ENCODE measurements at regions not wholly inside any gene's neighbourhood (a gene's known extent, or its start where the extent isn't known, plus 50 kb on each side); places are given as distances from the start of the nearest gene placed in this dataset.
A peak's percentile ranks its signal among the peaks of the same experiment; 100 is the strongest.

DNA sequence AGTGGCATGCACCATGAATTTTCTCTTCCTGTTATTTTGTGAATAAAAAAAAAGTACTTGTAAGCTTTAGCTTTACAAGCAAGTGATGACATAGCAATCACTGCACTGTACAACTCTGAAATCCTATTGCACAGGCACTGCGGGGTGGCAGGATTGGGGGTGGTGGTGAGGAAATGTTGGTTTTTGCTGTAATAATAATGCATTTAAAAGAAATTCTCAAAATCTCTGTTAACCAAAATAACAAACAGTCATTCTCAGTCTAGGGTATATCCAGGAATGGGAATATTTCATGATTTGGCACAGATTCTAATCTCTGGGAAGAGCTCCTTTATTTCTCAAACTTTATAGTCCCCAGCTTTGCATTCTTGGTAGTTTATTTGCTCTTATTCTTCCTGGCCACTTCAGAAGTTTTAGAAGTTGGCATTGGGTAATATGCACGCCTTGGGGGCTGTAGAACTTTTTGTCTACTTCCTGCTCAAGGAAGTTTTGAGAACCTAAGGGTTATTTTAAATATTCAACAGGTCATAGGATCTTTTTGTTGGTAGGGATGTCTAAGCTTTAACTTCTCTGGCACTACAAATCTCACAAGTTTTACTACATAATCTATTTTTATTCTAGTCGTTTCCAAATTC lies 353.0 kb upstream of the KLF12 start:
- DNase-seq, result no peak

DNA sequence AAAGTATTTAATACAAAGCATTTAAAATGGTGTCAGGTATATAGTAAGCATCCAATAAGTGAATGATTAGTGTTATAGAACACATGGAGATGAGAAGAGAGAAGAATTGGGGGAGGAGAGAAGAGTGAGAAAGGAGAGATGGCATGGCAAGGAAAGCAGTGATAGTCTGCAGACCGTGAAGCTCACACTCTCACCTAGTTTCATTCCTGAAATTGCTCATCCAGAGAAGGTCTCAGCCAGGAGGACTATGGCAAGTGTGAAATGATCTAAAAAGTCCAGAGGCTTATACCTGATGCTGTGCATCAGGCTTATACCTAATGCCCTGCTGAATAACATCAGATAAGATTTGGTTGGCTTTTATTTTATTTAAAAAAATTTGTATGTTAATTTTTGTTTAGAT lies 351.6 kb upstream of the KLF12 start:
- no peak for DNase-seq

DNA sequence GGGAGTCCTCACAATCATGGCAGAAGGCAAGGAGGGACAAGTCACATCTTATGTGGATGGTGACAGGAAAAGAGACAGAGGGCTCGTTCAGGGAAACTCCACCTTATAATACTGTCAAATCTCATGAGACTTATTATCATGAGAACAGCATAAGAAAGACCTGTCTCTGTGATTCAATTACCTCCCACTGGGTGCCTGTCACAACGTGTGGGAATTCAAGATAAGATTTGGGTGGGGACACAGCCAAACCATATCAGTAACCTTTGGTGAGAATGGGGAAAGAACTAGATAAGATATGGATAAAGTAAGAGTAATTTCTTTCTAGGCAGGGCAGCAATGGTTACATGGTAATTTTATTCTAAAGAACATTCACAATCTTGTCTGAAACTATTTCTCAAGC lies 344.9 kb upstream of the KLF12 start:
- no peak for DNase-seq

DNA sequence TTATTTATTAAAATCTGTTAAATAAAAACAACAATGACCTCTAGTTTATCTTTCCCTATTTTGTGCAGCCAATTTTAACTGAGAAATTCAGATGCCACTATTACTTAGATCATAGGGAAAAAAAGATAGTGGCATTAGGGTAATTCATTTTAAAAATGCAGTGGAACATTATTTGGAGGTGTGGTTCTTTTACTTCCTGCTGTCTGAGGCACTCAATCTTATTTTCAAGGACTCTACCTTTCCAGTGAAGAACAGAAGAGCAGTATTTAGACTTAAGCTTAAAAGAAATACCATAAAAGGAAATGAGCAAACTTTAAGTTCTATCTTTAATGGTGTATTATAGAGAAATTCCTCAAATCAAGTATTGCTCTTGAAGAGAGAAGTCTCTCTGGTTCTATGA lies 342.6 kb upstream of the KLF12 start:
- no peak for DNase-seq

DNA sequence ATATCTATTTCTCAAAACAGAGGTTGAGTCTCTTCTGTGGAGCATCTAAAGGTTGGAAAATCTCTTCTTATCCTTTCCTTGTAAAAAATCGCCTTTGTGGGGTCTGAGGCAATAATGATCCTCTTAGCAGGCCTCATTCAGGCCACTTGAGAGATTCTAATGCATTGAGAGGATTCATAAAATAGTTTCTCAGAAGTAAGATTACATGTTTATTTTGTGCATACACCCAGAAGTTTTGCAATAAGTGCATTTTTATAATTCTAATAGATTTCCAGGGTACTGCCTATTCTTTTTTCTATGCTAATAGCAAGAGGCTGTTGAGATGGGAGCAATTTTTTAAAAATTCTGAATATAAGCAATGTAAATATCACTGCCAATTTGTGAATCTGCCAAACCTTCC lies 342.2 kb upstream of the KLF12 start:
- no peak for DNase-seq

DNA sequence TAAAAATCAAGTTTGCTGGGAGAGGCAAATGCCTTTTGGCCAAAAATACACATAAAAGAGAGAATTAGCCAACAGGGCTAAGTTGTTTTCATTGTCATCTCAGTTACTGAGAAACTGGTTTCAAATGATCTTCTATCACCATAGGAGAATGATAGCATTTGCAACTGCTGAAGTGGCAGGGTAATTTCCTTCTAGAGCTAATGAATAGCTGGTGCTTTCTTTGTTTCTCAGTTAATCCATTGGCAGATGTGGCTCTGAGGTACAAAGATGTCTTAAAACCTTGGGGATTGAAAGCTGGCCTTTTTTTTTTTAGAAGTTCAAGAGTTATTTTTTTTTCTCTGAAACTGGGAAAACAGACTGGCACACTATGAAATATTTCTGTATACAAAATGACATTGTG lies 332.7 kb upstream of the KLF12 start:
- DNase-seq, result no peak

DNA sequence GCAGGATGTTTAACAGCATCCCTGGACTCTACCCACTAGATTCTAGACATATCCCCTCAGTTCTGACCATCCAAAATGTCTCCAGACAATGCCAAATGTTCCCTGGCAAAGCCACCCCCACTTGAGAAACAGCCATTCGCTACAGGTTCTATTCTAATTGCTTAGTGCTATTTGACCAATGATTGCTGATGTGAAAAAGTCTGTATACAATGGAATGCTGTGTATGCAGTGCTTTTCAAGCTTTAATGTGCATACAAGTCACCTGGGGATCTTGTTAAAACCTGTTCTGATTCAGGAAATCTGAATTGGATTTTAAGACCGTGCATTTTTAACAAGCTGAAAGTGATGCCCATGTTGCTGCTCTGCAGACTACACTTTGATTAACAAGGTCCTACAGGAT lies 331.8 kb upstream of the KLF12 start:
- no peak for DNase-seq

DNA sequence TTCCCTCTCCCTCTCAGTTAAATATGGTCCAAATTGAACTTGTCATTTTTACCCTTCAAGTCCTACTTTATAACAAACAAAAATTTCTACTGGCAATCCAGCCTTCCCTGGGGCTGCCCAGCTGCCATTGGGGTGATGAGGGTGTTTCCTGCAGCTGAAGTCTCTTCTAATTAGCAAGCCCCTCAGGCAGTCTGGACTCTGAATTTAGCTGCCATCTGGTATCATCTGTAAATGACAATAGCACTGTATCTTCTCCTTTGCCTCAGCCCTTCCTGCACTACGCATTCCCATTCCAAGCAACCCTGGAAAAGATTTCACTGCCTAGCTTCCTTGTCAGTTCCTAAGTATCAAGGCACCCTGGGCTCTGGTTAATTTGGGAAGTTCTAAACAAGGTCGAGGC lies 331.1 kb upstream of the KLF12 start:
- no peak for DNase-seq

DNA sequence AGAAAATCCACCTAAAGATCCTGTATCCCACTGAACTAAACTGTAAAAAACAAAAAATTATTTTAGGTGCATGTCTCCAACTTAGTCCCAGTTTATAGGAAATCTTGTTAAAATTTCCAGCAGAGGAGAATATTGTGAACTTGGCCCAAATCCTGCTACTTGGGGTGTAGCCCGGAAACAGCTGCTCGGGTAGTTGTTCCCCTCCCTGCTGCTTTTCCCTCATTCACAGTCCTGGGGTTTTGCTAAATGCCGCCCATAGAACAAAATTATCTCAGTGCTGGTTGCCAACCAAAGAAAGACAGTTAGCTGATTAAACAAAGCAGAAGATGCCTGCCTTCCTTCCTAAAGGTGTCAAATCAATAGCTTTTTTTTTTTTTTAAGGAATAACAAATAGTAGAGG lies 330.5 kb upstream of the KLF12 start:
- peak; percentile 21 to 77 (median 71) for DNase-seq

DNA sequence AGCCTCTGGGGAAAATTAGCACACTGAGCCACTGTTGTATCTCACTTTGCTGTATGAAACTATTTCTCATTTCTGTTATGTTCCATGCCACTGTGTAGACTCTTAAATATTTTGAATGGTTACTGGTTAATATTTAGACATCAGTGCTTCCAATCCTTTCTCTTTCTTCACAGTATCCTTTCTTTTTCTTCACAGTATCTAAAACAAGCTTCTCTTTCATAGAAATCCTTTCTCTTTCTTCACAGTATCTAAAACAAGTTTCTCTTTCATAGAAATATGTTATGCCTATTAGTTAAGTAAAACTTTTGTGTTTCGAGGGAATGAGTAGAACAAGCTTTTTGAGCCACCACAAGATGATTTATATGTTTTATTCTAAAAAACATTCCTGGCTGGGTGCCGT lies 326.8 kb upstream of the KLF12 start:
- no peak for DNase-seq

DNA sequence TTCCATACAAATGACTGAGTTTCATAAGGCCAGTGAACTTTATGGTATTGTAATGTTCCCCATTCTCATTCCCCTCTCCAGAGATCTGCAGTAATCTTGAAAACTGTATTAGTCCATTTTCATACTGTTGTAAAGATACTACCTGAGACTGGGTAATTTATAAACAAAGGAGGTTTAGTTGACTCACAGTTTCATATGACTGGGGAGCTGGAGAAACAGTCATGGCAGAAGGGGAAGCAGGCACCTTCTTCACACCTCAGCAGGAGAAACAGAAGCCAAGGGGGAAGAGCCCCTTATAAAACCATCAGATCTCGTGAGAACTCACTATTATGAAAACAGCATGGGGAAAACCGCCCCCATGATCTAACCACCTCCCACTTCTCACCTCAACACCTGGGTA lies 318.7 kb upstream of the KLF12 start:
- no peak for DNase-seq

DNA sequence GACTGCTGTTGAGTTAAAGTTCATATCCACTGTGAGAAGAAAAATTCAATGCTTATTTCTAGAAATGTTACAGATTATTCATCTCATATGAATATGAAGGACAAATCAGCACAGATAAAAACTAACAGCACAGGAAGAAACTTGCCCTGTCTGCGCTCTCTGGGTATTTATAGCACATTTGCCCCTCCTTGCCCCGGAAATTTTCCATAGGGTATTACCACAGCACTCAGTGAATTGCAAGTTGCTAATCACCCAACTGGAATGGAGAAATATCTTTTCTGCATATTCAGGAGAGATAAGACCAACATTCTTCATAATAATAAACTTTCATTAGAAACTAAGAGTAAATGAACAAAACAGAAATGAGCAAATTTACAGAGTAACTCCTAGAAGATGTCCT lies 318.0 kb upstream of the KLF12 start:
- DNase-seq, result no peak

DNA sequence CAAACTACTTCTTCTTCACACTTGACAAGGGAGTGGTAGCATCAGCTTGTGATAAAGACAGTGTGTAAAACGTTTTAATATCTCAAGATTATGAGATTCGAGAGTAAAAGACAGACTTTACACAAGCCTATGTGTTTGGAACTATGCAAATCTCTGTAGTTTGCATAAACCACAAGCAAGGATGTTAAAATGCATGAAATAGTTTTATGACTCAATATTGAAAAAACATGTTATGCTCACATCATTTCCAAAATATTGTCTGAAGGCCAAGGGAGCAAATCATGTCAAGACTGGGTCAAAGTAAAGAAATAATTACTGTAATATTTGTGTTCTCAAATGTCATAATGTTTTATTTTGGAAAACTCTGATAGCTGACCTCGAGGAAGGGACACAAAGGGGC lies 316.8 kb upstream of the KLF12 start:
- DNase-seq, result peak in 2 of 3 donors; percentile 32 to 36

DNA sequence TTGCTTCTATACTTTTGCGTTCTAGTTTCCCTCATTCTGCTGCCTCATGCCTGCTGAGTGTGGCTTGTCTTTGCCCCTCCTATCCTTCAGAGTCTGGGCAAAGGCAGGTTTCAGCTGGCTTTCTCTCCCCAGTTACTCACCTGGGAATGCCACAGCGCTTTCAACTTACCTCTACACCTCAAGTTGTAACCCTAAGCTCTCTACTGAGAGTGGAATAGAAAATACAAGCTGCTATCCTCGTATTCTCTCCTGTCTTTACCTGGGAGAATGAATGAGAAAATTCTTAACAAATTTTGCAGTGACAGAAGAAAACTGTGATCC lies 316.3 kb upstream of the KLF12 start:
- no peak for DNase-seq

DNA sequence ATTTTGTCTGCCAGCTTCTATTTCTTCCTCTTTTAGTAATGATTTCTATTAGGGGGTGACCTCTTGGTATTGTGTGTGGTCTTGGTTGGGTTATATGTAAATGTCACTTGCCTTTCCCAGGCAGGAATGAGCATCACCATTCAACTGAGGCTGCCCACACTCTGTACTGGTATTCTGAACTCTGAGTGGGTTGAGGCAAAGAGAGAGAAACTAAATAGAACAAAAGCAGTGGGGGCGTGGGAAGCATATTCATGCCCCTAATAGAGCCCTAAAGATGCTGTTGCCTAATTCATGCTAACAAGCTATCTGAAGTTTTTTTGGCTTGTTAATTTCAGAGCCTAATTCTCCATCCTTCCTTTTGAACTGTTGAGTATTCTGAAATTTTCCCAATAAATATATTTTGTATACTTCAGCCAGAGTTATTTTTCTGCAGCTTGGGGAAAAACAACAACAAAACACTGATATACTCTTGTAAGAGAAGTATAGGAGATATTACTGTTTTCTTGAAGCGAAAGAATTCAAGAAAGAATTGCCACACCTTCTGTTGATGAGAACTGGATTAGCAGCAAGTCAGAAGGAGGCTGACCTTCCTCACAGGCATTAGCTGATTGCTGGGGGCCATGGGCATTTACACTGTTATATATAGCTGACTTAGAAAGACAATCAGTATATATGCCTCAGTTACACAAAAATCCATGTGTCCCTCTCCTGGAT lies 315.8 kb upstream of the KLF12 start:
- DNase-seq, result no peak

DNA sequence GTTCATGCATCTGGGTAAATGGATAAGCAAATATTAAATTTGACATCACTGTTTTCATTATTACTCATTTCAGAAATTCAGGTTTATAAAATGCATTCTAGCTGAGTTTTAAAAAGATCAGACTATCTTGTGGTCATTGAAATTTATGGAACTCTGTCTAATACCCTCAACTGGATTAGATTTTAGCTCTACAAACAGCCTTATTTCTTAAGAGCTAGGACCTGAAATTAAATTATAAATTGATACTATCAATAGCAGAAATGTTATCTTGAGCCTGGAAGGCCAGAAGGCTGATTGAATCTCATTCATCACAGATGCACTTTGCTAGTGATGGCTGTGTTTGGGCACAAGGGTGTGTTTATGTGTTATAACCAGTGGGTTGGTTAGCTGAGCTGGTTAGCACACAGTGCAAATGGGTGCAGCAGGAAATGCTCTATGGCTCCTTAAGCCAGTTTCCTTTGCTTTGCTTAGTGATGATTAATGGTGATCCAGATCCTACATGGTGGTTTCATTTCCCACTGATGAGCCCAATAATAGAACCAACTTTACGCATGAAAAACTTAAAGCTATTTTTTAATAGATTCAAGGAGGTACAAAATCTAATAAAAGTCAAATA lies 310.8 kb upstream of the KLF12 start:
- DNase-seq, result no peak

DNA sequence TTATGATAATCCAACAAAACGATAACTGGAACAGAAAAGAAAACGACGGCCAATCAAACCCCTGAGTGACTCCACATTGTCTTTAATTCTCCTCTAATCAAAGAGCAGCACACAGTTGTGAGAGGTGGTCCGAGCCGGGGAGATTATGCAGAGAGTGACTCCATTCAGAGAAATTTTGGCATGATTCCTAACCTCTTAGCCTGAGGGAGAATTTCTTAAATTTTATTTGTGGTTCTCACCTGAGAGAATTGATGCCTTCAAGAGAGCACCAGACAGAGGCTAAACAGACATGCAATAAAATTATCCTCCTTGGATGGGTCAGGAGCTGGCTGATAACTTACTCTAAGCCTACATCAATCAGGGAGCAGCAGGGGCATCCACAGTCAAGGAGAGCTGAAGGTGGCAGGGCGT lies 310.0 kb upstream of the KLF12 start:
- no peak for DNase-seq

DNA sequence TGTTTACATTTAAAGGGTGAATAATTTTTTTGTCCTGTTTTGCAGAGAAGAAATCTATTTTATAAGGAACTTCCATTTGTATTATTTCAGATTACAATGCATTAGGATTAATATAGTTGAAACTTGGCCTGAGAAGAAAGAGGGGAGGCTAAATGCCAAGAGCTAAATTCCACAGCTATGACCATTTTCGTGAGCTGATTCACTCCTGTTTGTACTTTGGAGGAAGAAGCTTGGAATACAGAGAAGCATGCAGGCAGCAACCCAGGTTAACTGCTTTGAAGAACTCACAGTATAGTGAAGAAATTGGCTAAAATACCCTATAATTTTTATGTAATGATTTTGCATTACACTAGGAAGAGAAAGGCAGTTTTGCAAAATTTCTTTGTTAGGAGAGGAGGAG lies 309.4 kb upstream of the KLF12 start:
- DNase-seq, result peak; percentile 80 to 89 (median 85)

DNA sequence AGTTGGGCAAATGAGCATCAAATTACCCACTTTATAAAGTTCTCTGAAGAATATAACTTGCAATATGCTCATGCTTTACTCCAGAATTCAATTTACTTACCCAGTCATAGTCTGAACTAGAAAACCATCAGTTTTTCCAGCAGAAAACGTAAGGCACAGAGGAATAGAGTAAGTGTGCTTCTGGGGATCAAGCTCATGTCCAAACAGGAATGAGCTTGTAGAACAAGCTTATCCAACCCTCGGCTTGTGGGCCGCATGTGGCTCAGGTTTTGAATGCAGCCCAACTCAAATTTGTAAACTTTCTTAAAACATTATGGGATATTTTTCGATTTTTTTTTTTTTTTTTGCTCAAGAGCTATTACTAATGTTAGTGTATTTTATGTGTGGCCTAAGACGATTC lies 308.5 kb upstream of the KLF12 start:
- no peak for DNase-seq

DNA sequence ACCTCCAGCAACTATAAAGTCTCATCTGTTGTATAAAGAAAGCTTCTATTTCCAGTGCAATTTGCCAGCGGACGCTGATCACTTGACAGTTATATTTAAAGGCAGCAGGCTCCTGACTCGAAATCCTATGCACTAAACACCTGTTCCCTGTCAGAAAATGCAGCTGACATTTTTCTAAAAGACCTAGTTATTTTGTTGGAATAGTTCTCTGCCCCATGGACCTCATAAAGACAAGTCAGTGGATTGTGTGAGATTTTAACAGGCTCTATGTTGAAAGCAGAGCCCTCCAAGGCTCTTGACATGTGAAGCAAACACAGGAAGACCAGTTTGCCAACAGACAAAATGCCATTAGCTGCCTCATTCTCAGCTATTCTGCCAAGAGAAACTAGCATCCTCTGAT lies 304.7 kb upstream of the KLF12 start:
- peak in 1 of 3 donors; percentile 39 for DNase-seq

DNA sequence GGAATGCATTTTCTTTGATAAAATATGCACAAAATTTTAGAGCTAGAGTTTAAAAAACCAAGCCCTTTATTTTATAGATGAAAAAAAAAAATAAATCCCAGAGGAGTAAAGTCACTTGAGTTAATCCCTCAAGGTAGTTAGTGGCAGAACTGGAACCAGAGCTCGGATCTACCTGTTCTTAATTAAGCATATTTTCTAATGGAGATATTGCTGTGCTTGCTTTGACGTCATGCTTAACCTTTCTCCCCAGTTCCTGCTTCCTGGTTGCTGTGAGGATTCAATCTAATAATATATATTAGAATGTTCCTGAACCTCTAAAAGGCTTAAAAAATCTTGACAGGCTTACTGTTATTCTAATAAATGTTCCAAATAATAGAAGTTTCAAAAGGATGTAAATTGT lies 300.6 kb upstream of the KLF12 start:
- no peak for DNase-seq

DNA sequence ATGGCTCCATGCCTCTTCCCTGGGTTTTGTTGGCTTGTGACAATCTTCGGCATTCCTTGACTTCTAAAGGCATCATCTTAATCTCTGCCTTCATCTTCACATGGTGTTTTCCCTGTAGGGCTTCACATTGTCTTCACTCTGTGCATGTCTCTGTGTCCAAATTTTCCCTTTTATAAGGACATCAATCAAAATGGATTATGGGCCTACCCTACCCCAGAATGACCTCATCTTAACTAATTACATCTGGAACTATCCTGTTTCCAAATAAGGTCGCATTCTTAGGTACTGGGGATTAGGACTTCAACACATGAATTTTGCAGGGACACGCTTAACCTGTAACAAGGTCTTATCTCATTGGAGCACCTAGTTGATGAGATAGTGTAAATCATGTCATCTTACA lies 290.3 kb upstream of the KLF12 start:
- no peak for DNase-seq

DNA sequence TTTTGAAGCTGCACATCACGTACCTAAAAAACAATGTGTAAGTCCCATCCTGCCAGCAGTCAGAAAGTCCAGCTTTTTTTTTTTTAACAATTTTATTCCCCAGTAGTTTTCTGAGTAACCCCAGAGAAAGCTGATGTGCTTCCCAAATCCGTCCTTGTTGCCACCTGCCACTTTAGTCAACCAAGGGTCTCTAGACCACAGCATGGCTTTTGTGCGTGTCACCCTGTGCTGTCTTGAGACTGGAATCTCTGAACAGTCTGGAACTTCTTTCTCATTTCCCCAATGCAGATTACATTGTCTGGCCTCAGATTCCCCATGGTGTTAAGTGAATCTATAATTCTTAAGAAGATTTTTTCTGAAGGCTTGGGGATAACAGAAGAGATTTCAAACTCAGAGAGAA lies 289.2 kb upstream of the KLF12 start:
- no peak for DNase-seq

DNA sequence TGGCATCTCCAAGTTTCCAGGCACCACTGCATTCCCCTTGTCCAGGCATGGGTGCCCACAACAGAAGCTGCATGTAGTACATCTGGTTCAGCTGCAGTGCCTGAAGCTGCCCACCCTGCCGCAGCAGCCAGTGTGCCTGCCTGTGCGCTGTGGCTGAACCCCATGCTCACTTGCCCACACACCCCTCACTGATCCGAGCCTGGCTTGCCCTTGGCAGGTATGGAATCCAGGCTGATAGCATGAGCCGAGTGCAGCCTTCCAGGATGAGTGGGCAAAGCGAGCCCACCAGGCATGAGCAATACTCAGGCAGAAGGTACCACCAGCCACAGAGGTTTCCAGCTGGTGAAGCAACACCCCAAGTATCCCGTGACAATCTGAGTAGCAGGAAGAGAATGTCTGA lies 280.3 kb upstream of the KLF12 start:
- DNase-seq, result no peak
